ENCODE measurements at regions not wholly inside any gene's neighbourhood (a gene's known extent, or its start where the extent isn't known, plus 50 kb on each side); places are given as distances from the start of the nearest gene placed in this dataset.

DNA sequence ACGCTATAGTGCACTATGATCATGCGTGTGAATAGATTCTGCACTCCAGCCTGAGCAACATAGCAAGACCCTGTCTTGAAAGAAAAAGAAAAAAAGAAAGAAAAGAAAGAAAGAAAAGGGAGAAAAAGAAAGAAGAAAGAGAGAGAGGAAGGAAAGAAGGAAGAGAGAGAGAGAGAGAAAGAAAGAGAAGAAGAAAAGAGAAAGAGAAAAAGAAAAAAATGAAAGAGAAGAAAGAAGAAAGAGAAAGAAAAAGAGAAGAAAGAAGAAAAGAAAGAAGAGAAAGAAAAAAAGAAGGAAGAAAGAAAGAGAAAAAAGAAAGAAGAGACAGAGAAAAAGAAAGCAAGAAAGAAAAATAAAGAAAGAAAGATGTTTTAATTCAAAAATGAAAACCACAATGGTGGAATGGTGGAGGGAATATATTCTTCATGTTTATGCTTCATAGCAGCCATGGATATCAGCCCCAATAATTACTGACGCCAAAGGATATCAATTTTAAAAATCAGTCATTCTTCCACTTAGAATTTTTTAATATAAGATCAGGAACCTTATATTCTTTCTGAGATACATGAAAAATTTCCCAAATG, 168.7 kb upstream of the TBCA start:
- WGBS: 92% methylated on average over 3 of the region's 3 CpGs
- Histone ChIP-seq H3K4me1 (no peaks in the 10 kb centered on the region), H3K9me3 (peaks cover 0 to 9% (median 0%) of the 10 kb centered on the region in 4 donors), H3K27me3 (peaks cover 0 to 16% (median 0%) of the 10 kb centered on the region in 4 donors), H3K36me3 (no peaks in the 10 kb centered on the region), H3K27ac (replicated peaks in 1 of 4) (no peak overlapping the region), H3K4me3 (no peak overlapping the region)
- no peak for TF ChIP-seq POLR2A (IDR thresholded peaks at IDR 0.05; ENCODE audit: low read depth)
- TF ChIP-seq EP300 (IDR thresholded peaks at IDR 0.05): no peak
- no peak for TF ChIP-seq POLR2AphosphoS5 (IDR thresholded peaks at IDR 0.05)
- TF ChIP-seq, protein P1, sequence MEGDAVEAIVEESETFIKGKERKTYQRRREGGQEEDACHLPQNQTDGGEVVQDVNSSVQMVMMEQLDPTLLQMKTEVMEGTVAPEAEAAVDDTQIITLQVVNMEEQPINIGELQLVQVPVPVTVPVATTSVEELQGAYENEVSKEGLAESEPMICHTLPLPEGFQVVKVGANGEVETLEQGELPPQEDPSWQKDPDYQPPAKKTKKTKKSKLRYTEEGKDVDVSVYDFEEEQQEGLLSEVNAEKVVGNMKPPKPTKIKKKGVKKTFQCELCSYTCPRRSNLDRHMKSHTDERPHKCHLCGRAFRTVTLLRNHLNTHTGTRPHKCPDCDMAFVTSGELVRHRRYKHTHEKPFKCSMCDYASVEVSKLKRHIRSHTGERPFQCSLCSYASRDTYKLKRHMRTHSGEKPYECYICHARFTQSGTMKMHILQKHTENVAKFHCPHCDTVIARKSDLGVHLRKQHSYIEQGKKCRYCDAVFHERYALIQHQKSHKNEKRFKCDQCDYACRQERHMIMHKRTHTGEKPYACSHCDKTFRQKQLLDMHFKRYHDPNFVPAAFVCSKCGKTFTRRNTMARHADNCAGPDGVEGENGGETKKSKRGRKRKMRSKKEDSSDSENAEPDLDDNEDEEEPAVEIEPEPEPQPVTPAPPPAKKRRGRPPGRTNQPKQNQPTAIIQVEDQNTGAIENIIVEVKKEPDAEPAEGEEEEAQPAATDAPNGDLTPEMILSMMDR (IDR thresholded peaks at IDR 0.05): no peak
- intact Hi-C loops (cut with DNase I): no loop called here
- DNase-seq (ENCODE audit: extremely low spot score): no peak

DNA sequence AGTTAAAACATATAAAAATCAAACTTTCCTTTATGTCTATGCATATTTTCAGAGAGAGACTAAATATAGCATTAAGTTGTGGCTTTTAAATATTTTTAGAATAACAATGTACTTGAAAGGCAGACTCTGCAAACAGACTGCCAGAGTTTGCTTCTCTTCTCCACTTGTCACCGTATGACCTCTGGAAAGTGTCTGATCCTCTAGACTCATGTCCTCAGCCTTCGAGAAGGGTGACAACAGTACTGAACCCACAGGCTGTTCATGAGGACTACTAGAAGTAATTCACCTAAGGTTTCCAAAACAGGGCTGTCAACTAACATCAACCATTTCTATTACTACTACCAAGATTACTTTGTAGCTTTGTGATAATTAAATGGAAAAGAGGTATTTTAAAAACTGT, 167.7 kb upstream of the TBCA start:
- Histone ChIP-seq H3K9me3 (peaks cover 0 to 9% (median 0%) of the 10 kb centered on the region in 4 donors), H3K27me3 (peaks cover 0 to 16% (median 0%) of the 10 kb centered on the region in 4 donors), H3K36me3 (no peaks in the 10 kb centered on the region), H3K27ac (replicated peaks in 1 of 4) (no peak overlapping the region), H3K4me3 (no peak overlapping the region), H3K4me1 (no peaks in the 10 kb centered on the region)
- no peak for DNase-seq (ENCODE audit: extremely low spot score)
- no peak for TF ChIP-seq EP300 (IDR thresholded peaks at IDR 0.05)
- TF ChIP-seq, protein P1 (IDR thresholded peaks at IDR 0.05): no peak
- no peak for TF ChIP-seq POLR2A (IDR thresholded peaks at IDR 0.05; ENCODE audit: low read depth)
- TF ChIP-seq POLR2AphosphoS5 (IDR thresholded peaks at IDR 0.05): no peak
- WGBS: 72% methylated on average over 2 of the region's 2 CpGs
- intact Hi-C loops (cut with DNase I): no loop called here

DNA sequence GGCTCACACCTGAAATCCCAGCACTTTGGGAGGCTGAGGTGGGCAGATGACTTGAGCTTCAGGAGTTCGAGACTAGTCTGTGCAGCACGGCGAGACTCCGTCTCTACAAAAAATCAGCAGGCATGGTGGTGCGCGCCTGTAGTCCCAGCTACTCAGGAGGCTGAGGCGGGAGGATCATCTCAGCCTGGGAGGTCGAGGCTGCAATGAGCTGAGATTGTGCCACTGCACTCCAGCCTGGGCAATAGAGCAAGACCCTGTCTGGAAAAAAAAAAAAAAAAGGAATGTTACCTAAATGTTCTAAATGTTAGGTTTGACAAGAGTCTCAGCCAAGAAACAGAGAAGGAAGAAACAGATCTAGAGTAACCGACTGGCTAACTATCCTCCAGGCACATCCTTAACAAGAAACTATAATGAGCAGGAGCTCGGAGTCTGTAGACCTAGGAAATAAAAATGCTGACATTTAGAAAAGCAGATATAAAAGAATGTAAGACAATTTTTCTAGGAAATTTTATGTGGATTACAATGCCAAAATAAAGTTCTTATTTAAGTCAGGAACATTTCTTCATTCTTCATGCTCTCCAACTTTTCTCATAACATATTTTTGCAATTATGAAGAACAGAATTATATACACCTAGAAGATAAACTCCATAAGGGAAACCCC, 166.6 kb upstream of the TBCA start:
- peaks cover 0 to 13% (median 0%) of the 10 kb centered on the region in 4 donors for H3K27me3 ChIP-seq
- WGBS: 87% methylated on average over 10 of the region's 10 CpGs
- peaks cover 0 to 9% (median 0%) of the 10 kb centered on the region in 4 donors for H3K9me3 ChIP-seq
- TF ChIP-seq EP300 (IDR thresholded peaks at IDR 0.05): no peak
- H3K4me3 ChIP-seq: no peak overlapping the region
- H3K27ac ChIP-seq (replicated peaks in 1 of 4): no peak overlapping the region
- no peaks in the 10 kb centered on the region for H3K36me3 ChIP-seq
- intact Hi-C loops (cut with DNase I): no loop called here
- H3K4me1 ChIP-seq: no peaks in the 10 kb centered on the region
- no peak for DNase-seq (ENCODE audit: extremely low spot score)

DNA sequence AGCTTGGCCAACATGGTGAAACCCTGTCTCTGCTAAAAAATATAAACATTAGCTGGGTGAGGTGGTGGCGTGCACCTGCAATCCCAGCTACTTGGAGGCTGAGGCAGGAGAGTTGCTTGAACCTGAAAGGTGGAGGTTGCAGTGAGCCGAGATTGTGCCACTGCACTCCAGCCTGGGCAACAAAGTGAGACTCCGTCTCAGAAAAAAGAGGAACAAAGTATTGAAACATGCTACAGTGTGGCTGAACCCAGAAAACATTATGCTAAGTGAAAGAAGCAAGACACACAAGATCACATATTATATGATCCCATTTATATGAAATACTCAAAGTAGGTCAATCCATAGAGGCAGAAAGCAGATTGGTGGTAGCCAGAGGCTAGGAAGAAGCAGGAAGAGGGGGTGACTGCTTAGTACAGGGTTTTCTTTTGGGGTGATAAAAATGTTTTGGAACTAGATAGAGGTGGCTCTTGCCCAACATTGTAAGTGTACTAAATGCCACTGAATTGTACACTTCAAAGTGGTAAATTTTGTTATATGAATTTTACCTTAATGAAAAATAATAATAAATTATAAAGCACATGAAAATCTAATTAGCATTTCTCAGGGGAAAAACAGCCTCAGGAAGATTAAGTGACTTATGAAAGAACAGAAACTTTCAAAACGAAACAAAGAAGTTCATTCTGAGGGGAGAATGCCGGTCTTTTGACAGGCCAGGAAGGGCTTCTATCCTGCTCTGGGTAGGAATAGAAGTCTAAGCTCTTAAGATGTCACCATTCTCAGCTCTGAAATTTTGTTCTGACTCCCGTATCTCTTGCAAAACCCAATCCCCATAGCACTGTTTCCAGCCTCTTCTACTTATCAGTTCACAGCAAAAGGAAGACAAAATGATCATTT, 161.1 kb upstream of the TBCA start:
- 68% methylated on average over 6 of the region's 6 CpGs for WGBS
- H3K9me3 ChIP-seq: peaks cover 0 to 9% (median 0%) of the 10 kb centered on the region in 4 donors
- intact Hi-C loops (cut with DNase I): no loop called here
- TF ChIP-seq EP300 (IDR thresholded peaks at IDR 0.05) (no peak), POLR2A (IDR thresholded peaks at IDR 0.05; ENCODE audit: low read depth) (no peak), POLR2AphosphoS5 (IDR thresholded peaks at IDR 0.05) (no peak)
- TF ChIP-seq, protein P1 (IDR thresholded peaks at IDR 0.05): no peak
- no peaks in the 10 kb centered on the region for H3K36me3 ChIP-seq
- no peak for DNase-seq (ENCODE audit: extremely low spot score)
- no peak overlapping the region for H3K27ac ChIP-seq (replicated peaks in 1 of 4)
- H3K4me3 ChIP-seq: no peak overlapping the region
- H3K4me1 ChIP-seq: peaks cover 0 to 3% (median 0%) of the 10 kb centered on the region in 4 donors
- peaks cover 0 to 7% (median 0%) of the 10 kb centered on the region in 4 donors for H3K27me3 ChIP-seq

DNA sequence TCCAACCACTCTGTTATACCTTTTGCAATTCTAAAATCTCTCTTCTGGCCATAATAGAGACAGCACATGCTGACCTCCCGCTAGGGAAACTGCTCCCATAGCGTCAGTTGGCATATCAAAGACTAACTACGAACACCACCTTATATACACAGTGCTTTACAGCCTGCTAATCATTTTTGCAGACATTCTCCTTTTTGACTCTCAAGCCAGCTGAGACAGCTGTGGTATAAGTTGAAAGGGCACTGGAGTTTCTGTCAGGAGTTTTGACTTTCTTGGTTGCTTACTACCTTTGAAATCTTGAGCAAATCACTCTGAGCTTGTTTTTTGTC, 160.2 kb upstream of the TBCA start:
- no peak for DNase-seq (ENCODE audit: extremely low spot score)
- Histone ChIP-seq H3K36me3 (no peaks in the 10 kb centered on the region), H3K4me3 (no peak overlapping the region), H3K9me3 (peaks cover 0 to 9% (median 0%) of the 10 kb centered on the region in 4 donors), H3K4me1 (peaks cover 0 to 3% (median 0%) of the 10 kb centered on the region in 4 donors), H3K27me3 (peaks cover 0 to 7% (median 0%) of the 10 kb centered on the region in 4 donors), H3K27ac (replicated peaks in 1 of 4) (no peak overlapping the region)
- intact Hi-C loops (cut with DNase I): no loop called here
- TF ChIP-seq, protein P1 (IDR thresholded peaks at IDR 0.05): no peak
- TF ChIP-seq EP300 (IDR thresholded peaks at IDR 0.05) (no peak), POLR2AphosphoS5 (IDR thresholded peaks at IDR 0.05) (no peak), POLR2A (IDR thresholded peaks at IDR 0.05; ENCODE audit: low read depth) (no peak)
- WGBS: 93% methylated on average over 3 of the region's 3 CpGs
